ENCODE measurements at regions not wholly inside any gene's neighbourhood (a gene's known extent, or its start where the extent isn't known, plus 50 kb on each side); places are given as distances from the start of the nearest gene placed in this dataset.

GRCh38 chr9:31146485-31147166, 1237.8 kb upstream of the ACO1 start:
- no peak for TF ChIP-seq TCF7L2 (IDR thresholded peaks at IDR 0.05; ENCODE audit: low read depth, low read length)
- TF ChIP-seq REST (IDR thresholded peaks at IDR 0.05; ENCODE audit: insufficient read depth in 1 of 2, low read depth in 2 of 2, low read length in 1 of 2), result no peak
- TF ChIP-seq, protein P1, sequence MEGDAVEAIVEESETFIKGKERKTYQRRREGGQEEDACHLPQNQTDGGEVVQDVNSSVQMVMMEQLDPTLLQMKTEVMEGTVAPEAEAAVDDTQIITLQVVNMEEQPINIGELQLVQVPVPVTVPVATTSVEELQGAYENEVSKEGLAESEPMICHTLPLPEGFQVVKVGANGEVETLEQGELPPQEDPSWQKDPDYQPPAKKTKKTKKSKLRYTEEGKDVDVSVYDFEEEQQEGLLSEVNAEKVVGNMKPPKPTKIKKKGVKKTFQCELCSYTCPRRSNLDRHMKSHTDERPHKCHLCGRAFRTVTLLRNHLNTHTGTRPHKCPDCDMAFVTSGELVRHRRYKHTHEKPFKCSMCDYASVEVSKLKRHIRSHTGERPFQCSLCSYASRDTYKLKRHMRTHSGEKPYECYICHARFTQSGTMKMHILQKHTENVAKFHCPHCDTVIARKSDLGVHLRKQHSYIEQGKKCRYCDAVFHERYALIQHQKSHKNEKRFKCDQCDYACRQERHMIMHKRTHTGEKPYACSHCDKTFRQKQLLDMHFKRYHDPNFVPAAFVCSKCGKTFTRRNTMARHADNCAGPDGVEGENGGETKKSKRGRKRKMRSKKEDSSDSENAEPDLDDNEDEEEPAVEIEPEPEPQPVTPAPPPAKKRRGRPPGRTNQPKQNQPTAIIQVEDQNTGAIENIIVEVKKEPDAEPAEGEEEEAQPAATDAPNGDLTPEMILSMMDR (IDR thresholded peaks at IDR 0.05), result no peak
- TF ChIP-seq POLR2AphosphoS5 (IDR thresholded peaks at IDR 0.05; ENCODE audit: low read depth, low read length), result no peak
- no peak for TF ChIP-seq SIN3A (IDR thresholded peaks at IDR 0.05; ENCODE audit: borderline replicate concordance, insufficient read depth, low read depth, low read length)
- no peak for ATAC-seq
- no peak for DNase-seq (ENCODE audit: low read depth, low spot score)
- intact Hi-C loops (cut with micrococcal nuclease; ENCODE audit: unreplicated experiment), result no loop called here
- ChIA-PET CTCF (no interaction called here), POLR2A (no interaction called here)
- no peaks in the 10 kb centered on the region for H3K36me3 ChIP-seq (ENCODE audit: control insufficient read depth, insufficient read depth, low read length)
- peaks cover 4% of the 10 kb centered on the region; the same call in 1 of the 2 replicates for H3K9me3 ChIP-seq (ENCODE audit: control insufficient read depth, insufficient read depth, low read depth, low read length)
- no peaks in the 10 kb centered on the region for H3K4me1 ChIP-seq (ENCODE audit: control insufficient read depth, insufficient read depth, low read length)
- in situ Hi-C loops (cut with HindIII; ENCODE audit: low pct_unique_long_range_greater_than_20kb, low sequenced_read_pairs), result no loop called here
- no peak overlapping the region for H3K27ac ChIP-seq (ENCODE audit: low read length)
- no peak overlapping the region for H3K4me3 ChIP-seq (ENCODE audit: low read depth in 2 of 2, low read length in 2 of 2)
- no TSS peak for BruUV-seq (replicated peaks)
- H3K27me3 ChIP-seq (ENCODE audit: control insufficient read depth, insufficient read depth, low read length), result no peaks in the 10 kb centered on the region

DNA sequence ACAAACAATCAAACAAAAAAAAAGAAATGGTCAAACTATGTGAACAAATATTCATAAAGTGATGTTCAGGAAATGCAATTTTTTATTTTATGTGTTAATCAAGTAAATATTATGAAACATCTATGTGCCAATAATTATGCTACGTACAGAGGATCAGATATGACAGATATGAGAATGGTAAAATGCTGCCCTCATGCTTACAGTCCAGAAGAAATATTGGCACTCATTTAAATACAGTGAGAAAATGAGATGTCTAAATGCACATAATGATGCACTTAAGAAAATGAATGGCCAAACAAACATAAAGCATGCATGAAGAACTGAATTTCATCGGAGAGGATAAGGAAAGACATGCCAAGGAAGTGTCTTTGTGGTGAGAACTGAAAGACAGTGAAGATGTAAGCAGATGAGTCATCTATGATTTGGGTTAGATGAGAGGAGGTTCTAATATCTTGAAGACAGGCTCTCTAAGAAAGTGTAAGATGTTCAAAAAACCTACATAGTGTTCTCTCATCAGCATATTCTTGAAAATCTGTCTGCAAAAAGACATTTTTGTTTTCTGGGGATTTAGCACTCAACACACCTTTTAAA, 1231.1 kb upstream of the ACO1 start:
- Histone ChIP-seq H3K36me3 (ENCODE audit: control insufficient read depth, insufficient read depth, low read length) (no peaks in the 10 kb centered on the region), H3K4me3 (ENCODE audit: low read depth in 2 of 2, low read length in 2 of 2) (no peak overlapping the region), H3K4me1 (ENCODE audit: control insufficient read depth, insufficient read depth, low read length) (no peaks in the 10 kb centered on the region), H3K27me3 (ENCODE audit: control insufficient read depth, insufficient read depth, low read length) (no peaks in the 10 kb centered on the region), H3K9me3 (ENCODE audit: control insufficient read depth, insufficient read depth, low read depth, low read length) (no peaks in the 10 kb centered on the region), H3K27ac (ENCODE audit: low read length) (no peak overlapping the region)
- intact Hi-C loops (cut with micrococcal nuclease; ENCODE audit: unreplicated experiment), result no loop called here
- DNase-seq (ENCODE audit: low read depth, low spot score) (no peak), ATAC-seq (no peak)
- ChIA-PET CTCF (no interaction called here), POLR2A (no interaction called here)
- in situ Hi-C loops (cut with HindIII; ENCODE audit: low pct_unique_long_range_greater_than_20kb, low sequenced_read_pairs), result no loop called here
- TF ChIP-seq SIN3A (IDR thresholded peaks at IDR 0.05; ENCODE audit: borderline replicate concordance, insufficient read depth, low read depth, low read length), result no peak
- no peak for TF ChIP-seq TCF7L2 (IDR thresholded peaks at IDR 0.05; ENCODE audit: low read depth, low read length)
- TF ChIP-seq REST (IDR thresholded peaks at IDR 0.05; ENCODE audit: insufficient read depth in 1 of 2, low read depth in 2 of 2, low read length in 1 of 2), result no peak
- TF ChIP-seq, protein P1 (IDR thresholded peaks at IDR 0.05), result no peak
- TF ChIP-seq POLR2AphosphoS5 (IDR thresholded peaks at IDR 0.05; ENCODE audit: low read depth, low read length), result no peak
- no TSS peak for BruUV-seq (replicated peaks)
